Panc1 (cell line): ENCODE measurements at regions not wholly inside any gene's neighbourhood (a gene's known extent, or its start where the extent isn't known, plus 50 kb on each side); places are given as distances from the start of the nearest gene placed in this dataset.

Experiments used
- ATAC-seq: fragments of 200-7000 bp; cut with Tn5 transposase; 2 replicates; pipeline ENCODE4 v1.9.1; 2020; ENCODE audit warnings: mild to moderate bottlenecking, moderate library complexity
- BruUV-seq: library from RNA; stranded (reverse); fragments of 400-500 nt; replicated peaks from 2 replicates; lab custom pipeline; 2021; lab: Mats Ljungman, UMichigan
- CTCF ChIA-PET: fragments of 300-600 bp; sonication (Branson Sonifier 250); formaldehyde crosslinking; loops from one replicate; lab custom pipeline; 2022; ENCODE audit warnings: antibody characterized with exemption; lab: Charles Lee
- POLR2A ChIA-PET: fragments of 300-600 bp; sonication (Branson Sonifier 250); formaldehyde crosslinking; loops from one replicate; lab custom pipeline; 2022; ENCODE audit warnings: antibody characterized with exemption; lab: Charles Lee
- DNase-seq: peaks from one replicate; pipeline ENCODE4 v3.0.0-alpha.2; 2010; ENCODE audit warnings: low read depth, low spot score
- H3K27ac ChIP-seq: 2 replicates; pipeline ENCODE4 v1.5.1; 2011; ENCODE audit warnings: mild to moderate bottlenecking, low read length, inconsistent platforms
- H3K27me3 ChIP-seq: fragments of 200-500 bp; sonication (Bioruptor generic); 2 replicates; pipeline ENCODE4 v1.6.0; 2014; ENCODE audit warnings: low read length, inconsistent platforms; ENCODE audit not compliant: control insufficient read depth, insufficient read depth
- H3K36me3 ChIP-seq: fragments of 200-500 bp; sonication (Bioruptor generic); 2 replicates; pipeline ENCODE4 v1.5.1; 2014; ENCODE audit warnings: inconsistent platforms, mild to moderate bottlenecking, low read length, moderate library complexity; ENCODE audit not compliant: control insufficient read depth, insufficient read depth
- H3K4me1 ChIP-seq: 2 replicates; pipeline ENCODE4 v1.5.1; 2011; ENCODE audit warnings: inconsistent platforms, mild to moderate bottlenecking, low read length, moderate library complexity; ENCODE audit not compliant: control insufficient read depth, insufficient read depth
- H3K4me3 ChIP-seq, 2 experiments: 2 replicates each; pipeline ENCODE4 v1.5.1; 2011 to 2012; ENCODE audit warnings: low read depth in 2 of 2, low read length in 2 of 2, mild to moderate bottlenecking in 2 of 2, inconsistent platforms in 1 of 2, moderate library complexity in 1 of 2
- H3K9me3 ChIP-seq: fragments of 200-500 bp; sonication (Bioruptor generic); 2 replicates; pipeline ENCODE4 v1.5.1; 2014; ENCODE audit warnings: low read depth, mild to moderate bottlenecking, inconsistent platforms, low read length, moderate library complexity; ENCODE audit not compliant: control insufficient read depth, insufficient read depth
- POLR2AphosphoS5 ChIP-seq: IDR thresholded peaks from 2 replicates; pipeline ENCODE4 v1.6.1; 2012; ENCODE audit warnings: mild to moderate bottlenecking, low read depth, low read length, moderate library complexity
- SIN3A ChIP-seq: IDR thresholded peaks from 2 replicates; pipeline ENCODE4 v1.6.1; 2012; ENCODE audit warnings: low read depth, mild to moderate bottlenecking, low read length, moderate library complexity, borderline replicate concordance; ENCODE audit not compliant: insufficient read depth
- TCF7L2 ChIP-seq: IDR thresholded peaks from 2 replicates; pipeline ENCODE4 v1.6.1; 2011; ENCODE audit warnings: mild to moderate bottlenecking, low read depth, low read length, inconsistent platforms
- in situ Hi-C: cut with HindIII; loops from 2 replicates; pipeline ENCODE4 v1.10.0; 2016; ENCODE audit warnings: low sequenced_read_pairs, low pct_unique_long_range_greater_than_20kb
- intact Hi-C: fragments of 100-400 bp; cut with micrococcal nuclease; formaldehyde crosslinking; loops from one replicate; pipeline ENCODE4 v1.10.0; 2022; ENCODE audit not compliant: unreplicated experiment
- TF ChIP-seq, protein P1 (sequence below), 2 experiments: IDR thresholded peaks; 2 replicates each; pipeline ENCODE4 v1.6.1; 2011 to 2012; ENCODE audit warnings: low read depth in 2 of 2, control low read depth in 1 of 2, low read length in 1 of 2, mild to moderate bottlenecking in 1 of 2, moderate library complexity in 1 of 2; ENCODE audit not compliant: insufficient read depth in 1 of 2
- TF ChIP-seq, protein P2 (sequence below): fragments of 450-650 bp; IDR thresholded peaks from 2 replicates; pipeline ENCODE4 v1.5.1; 2017; ENCODE audit warnings: mild to moderate bottlenecking

DNA sequence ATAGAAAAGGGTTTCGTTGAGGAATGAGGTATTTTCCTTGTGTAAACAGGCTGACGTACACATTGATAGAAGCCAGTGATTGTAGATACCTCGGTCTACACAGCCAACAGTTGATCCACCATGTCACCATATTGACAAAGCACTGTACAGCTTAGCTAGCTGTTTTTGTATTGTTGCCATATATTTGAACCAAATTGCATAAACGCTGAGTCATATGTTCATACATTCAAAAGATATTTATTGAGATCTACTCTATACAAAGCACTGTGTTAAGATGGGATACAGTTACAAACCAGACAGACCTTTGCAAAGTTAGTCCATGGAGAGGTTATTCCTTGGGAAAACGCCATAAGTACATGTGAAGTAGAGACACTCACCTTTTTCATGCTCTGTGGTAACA is 132.4 kb upstream of the ATP1B1 start:
- ATAC-seq = no peak
- TF ChIP-seq, protein P1, sequence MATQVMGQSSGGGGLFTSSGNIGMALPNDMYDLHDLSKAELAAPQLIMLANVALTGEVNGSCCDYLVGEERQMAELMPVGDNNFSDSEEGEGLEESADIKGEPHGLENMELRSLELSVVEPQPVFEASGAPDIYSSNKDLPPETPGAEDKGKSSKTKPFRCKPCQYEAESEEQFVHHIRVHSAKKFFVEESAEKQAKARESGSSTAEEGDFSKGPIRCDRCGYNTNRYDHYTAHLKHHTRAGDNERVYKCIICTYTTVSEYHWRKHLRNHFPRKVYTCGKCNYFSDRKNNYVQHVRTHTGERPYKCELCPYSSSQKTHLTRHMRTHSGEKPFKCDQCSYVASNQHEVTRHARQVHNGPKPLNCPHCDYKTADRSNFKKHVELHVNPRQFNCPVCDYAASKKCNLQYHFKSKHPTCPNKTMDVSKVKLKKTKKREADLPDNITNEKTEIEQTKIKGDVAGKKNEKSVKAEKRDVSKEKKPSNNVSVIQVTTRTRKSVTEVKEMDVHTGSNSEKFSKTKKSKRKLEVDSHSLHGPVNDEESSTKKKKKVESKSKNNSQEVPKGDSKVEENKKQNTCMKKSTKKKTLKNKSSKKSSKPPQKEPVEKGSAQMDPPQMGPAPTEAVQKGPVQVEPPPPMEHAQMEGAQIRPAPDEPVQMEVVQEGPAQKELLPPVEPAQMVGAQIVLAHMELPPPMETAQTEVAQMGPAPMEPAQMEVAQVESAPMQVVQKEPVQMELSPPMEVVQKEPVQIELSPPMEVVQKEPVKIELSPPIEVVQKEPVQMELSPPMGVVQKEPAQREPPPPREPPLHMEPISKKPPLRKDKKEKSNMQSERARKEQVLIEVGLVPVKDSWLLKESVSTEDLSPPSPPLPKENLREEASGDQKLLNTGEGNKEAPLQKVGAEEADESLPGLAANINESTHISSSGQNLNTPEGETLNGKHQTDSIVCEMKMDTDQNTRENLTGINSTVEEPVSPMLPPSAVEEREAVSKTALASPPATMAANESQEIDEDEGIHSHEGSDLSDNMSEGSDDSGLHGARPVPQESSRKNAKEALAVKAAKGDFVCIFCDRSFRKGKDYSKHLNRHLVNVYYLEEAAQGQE (IDR thresholded peaks at IDR 0.05; ENCODE audit: insufficient read depth in 1 of 2, low read depth in 2 of 2, low read length in 1 of 2) = no peak
- Histone ChIP-seq H3K27ac (no peak overlapping the region), H3K27me3 (no peaks in the 10 kb centered on the region), H3K9me3 (no peaks in the 10 kb centered on the region), H3K4me3 (no peak overlapping the region), H3K36me3 (no peaks in the 10 kb centered on the region), H3K4me1 (no peaks in the 10 kb centered on the region)
- no TSS peak for BruUV-seq
- no peak for DNase-seq
- in situ Hi-C loops = no loop called here
- CTCF ChIA-PET = no interaction called here
- POLR2A ChIA-PET = no interaction called here
- intact Hi-C loops = no loop called here

DNA sequence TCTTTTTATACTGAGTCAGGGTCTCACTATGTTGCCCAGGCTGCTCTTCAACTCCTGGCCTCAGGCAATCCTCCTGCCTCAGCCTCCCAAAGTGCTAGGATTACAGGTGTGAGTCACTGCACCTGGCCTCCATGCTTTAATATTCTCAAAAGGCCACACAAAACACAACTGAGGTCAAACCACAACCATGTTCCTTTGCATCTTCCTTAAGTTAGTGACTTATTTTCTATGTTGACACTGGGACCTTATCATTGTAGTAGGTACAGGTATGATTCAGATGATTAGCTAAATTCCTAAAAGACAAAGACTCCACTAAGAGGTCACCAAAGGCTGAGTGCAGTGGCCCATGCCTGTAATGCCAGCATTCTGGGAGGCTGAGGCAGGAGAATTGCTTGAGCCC is 131.9 kb upstream of the ATP1B1 start:
- BruUV-seq = no TSS peak
- Histone ChIP-seq H3K36me3 (no peaks in the 10 kb centered on the region), H3K4me3 (no peak overlapping the region), H3K9me3 (no peaks in the 10 kb centered on the region), H3K27ac (no peak overlapping the region), H3K27me3 (no peaks in the 10 kb centered on the region), H3K4me1 (no peaks in the 10 kb centered on the region)
- ChIA-PET POLR2A (no interaction called here), CTCF (no interaction called here)
- TF ChIP-seq SIN3A (no peak), TCF7L2 (no peak), POLR2AphosphoS5 (no peak)
- TF ChIP-seq, protein P2, sequence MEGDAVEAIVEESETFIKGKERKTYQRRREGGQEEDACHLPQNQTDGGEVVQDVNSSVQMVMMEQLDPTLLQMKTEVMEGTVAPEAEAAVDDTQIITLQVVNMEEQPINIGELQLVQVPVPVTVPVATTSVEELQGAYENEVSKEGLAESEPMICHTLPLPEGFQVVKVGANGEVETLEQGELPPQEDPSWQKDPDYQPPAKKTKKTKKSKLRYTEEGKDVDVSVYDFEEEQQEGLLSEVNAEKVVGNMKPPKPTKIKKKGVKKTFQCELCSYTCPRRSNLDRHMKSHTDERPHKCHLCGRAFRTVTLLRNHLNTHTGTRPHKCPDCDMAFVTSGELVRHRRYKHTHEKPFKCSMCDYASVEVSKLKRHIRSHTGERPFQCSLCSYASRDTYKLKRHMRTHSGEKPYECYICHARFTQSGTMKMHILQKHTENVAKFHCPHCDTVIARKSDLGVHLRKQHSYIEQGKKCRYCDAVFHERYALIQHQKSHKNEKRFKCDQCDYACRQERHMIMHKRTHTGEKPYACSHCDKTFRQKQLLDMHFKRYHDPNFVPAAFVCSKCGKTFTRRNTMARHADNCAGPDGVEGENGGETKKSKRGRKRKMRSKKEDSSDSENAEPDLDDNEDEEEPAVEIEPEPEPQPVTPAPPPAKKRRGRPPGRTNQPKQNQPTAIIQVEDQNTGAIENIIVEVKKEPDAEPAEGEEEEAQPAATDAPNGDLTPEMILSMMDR = no peak
- TF ChIP-seq, protein P1 (IDR thresholded peaks at IDR 0.05; ENCODE audit: insufficient read depth in 1 of 2, low read depth in 2 of 2, low read length in 1 of 2) = no peak
- ATAC-seq (no peak), DNase-seq (no peak)
- in situ Hi-C loops = no loop called here
- intact Hi-C loops = no loop called here
